ENCODE measurements at regions not wholly inside any gene's neighbourhood (a gene's known extent, or its start where the extent isn't known, plus 50 kb on each side); places are given as distances from the start of the nearest gene placed in this dataset.

DNA sequence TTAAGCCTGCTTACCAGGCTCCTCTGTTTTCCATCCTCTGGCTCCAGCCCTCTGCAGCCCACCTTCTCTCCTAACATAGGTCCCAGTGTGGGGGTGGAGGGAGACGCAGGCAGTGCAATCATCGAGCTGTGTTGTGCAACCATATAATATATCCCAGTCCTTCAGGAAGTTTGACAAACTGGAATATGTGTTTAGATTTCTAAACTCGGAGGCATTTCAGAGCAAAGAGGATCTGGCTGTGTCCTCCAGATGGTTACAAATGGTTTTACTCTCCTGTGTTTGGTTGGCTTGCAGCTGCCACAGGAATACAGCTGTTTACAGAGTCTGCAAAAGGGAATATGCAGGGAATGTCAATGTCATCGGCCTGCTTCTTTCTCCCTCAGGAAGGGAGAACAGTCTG, 195.3 kb upstream of the LNX1 start:
- TF ChIP-seq CTCF (IDR thresholded peaks at IDR 0.05) (no peak), POLR2A (IDR thresholded peaks at IDR 0.05) (no peak)
